Subcutaneous abdominal adipose tissue (tissue), 5 donors: ENCODE measurements at regions not wholly inside any gene's neighbourhood (a gene's known extent, or its start where the extent isn't known, plus 50 kb on each side); places are given as distances from the start of the nearest gene placed in this dataset.
"Not testable (repeated sequence)": the region's sequence is repeated elsewhere in the genome, so short reads cannot be mapped to it uniquely, and the experiment has no call there.

Source experiments
- H3K27ac ChIP-seq: one replicate; pipeline ENCODE4 v1.7.0; 2013; ENCODE audit warnings: low read depth, mild to moderate bottlenecking, inconsistent platforms, low read length, moderate library complexity
- H3K27me3 ChIP-seq, 5 donors: one replicate each; pipeline ENCODE4 v1.7.0; 2013; ENCODE audit warnings: low read length in 5 of 5, inconsistent platforms in 1 of 5; ENCODE audit not compliant: control insufficient read depth in 5 of 5, insufficient read depth in 4 of 5
- H3K36me3 ChIP-seq, 5 donors: one replicate each; pipeline ENCODE4 v1.7.0; 2013; ENCODE audit warnings: low read length in 5 of 5; ENCODE audit not compliant: control insufficient read depth in 5 of 5, insufficient read depth in 5 of 5
- H3K4me1 ChIP-seq, 5 donors: one replicate each; pipeline ENCODE4 v1.7.0; 2013; ENCODE audit warnings: low read length in 5 of 5, mild to moderate bottlenecking in 3 of 5, moderate library complexity in 1 of 5; ENCODE audit not compliant: control insufficient read depth in 5 of 5, insufficient read depth in 5 of 5
- H3K4me3 ChIP-seq, 5 donors: one replicate each; pipeline ENCODE4 v1.7.0; 2013; ENCODE audit warnings: low read length in 5 of 5, low read depth in 1 of 5
- H3K9ac ChIP-seq, 5 donors: one replicate each; pipeline ENCODE4 v1.7.0; 2013; ENCODE audit warnings: low read length in 5 of 5, mild to moderate bottlenecking in 4 of 5, moderate library complexity in 3 of 5
- H3K9me3 ChIP-seq, 5 donors: one replicate each; pipeline ENCODE4 v1.7.0; 2013; ENCODE audit warnings: low read length in 5 of 5; ENCODE audit not compliant: control insufficient read depth in 5 of 5
- donor health status: healthy.
- donor health status: healthy.
- donor health status: healthy.
- donor health status: healthy.
- donor health status: healthy.

DNA sequence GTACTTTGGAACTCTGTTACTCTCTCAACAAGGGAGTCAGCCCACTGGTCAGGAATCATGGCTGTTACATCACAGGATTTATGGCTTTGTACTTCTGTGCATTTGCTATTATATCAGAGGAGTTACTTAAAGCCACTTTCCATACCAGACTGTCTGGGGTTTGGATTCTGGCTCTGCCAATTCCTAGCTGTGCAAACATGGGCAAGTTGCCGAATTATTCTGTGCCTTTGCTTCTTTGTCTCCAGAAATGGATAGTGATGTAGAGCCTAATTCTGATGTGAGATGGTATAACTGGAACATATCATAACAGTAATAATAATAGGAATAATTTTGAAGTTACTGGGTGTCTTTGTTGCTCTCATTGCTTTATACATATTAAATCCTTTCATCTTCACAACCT is 1047.3 kb upstream of the SEMA6A start:
- Histone ChIP-seq H3K27me3 (no peaks in the 10 kb centered on the region), H3K9me3 (no peaks in the 10 kb centered on the region), H3K4me3 (no peak overlapping the region), H3K36me3 (no peaks in the 10 kb centered on the region), H3K9ac (no peak overlapping the region), H3K4me1 (no peaks in the 10 kb centered on the region), H3K27ac (no peak overlapping the region)

DNA sequence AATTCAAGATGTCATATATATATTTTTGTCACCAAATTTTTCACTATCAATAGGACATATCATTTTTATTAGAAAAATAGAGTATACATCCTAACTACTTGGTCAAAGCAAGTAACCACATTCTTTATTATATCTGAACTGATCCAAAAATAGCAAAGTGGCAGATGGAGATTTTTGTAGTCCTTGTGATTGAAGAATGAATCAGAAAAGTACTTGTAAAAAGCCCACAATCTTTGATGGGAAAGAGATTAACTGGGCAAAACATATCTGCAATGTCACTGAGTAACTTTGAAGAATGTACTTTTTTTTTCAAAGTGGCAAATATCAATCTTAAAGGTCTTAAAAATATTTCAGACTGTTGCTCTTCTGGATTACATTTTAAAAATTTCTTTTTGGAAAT is 1040.6 kb upstream of the SEMA6A start:
- Histone ChIP-seq H3K9me3 (no peaks in the 10 kb centered on the region), H3K27ac (no peak overlapping the region), H3K4me3 (no peak overlapping the region), H3K36me3 (no peaks in the 10 kb centered on the region), H3K9ac (no peak overlapping the region), H3K27me3 (no peaks in the 10 kb centered on the region), H3K4me1 (no peaks in the 10 kb centered on the region)

DNA sequence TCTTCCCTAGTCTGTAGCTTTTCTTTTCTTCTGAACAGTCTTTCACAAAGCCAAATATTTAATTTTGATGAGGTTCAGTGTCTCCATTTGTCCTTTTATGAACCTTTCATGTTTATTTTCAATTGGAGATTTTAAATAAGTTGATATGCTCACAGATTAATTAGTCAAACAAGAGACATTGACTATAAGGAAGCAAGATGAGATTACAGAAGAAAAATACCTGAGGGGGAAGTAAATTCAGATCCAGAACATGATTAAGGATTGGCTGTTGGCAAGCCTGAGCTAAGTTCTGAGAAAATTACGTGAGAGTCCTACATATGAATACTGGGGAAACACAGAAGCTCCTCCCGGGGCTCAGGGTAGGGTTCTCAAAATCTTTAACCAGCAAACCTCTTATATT is 1039.8 kb upstream of the SEMA6A start:
- Histone ChIP-seq H3K4me1 (no peaks in the 10 kb centered on the region), H3K27me3 (no peaks in the 10 kb centered on the region), H3K27ac (no peak overlapping the region), H3K9me3 (no peaks in the 10 kb centered on the region), H3K36me3 (no peaks in the 10 kb centered on the region), H3K4me3 (no peak overlapping the region), H3K9ac (no peak overlapping the region)

DNA sequence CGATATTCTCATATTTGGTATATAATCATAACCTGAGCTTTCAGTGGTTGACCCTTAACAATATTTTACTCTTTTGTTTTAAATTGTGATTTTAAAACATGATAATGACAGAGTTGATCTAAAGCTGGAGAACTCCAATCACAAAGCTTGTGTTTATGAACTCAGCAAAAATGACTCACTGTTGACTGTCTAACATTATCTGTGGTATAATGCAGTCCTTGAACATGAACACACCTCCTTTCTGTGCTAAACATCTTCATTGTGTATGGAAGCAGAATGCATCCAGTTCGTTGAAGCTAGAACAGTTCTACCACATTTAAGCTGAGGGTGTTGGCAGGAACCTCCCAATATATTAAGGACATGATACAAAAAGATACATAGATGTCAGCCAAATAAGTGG is 1030.2 kb upstream of the SEMA6A start:
- Histone ChIP-seq H3K4me3 (no peak overlapping the region), H3K27me3 (no peaks in the 10 kb centered on the region)

DNA sequence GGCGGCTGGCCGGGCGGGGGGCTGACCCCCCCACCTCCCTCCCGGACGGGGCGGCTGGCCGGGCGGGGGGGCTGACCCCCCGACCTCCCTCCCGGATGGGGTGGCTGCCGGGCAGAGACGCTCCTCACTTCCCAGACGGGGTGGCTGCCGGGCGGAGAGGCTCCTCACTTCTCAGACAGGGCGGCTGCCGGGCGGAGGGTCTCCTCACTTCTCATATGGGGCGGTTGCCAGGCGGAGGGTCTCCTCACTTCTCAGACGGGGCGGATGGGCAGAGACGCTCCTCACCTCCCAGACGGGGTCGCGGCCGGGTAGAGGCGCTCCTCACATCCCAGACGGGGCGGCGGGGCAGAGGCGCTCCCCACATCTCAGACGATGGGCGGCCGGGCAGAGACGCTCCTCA is 1025.2 kb upstream of the SEMA6A start:
- H3K27ac ChIP-seq, H3K9me3 ChIP-seq, H3K27me3 ChIP-seq, H3K36me3 ChIP-seq, H3K4me3 ChIP-seq, H3K4me1 ChIP-seq, H3K9ac ChIP-seq: not testable (repeated sequence)

More for the DNA sequence above, 1030.2 kb upstream of the SEMA6A start:
- no peaks in the 10 kb centered on the region for H3K4me1 ChIP-seq
- no peaks in the 10 kb centered on the region for H3K9me3 ChIP-seq
- no peak overlapping the region for H3K27ac ChIP-seq
- H3K36me3 ChIP-seq = no peaks in the 10 kb centered on the region
- no peak overlapping the region for H3K9ac ChIP-seq

DNA sequence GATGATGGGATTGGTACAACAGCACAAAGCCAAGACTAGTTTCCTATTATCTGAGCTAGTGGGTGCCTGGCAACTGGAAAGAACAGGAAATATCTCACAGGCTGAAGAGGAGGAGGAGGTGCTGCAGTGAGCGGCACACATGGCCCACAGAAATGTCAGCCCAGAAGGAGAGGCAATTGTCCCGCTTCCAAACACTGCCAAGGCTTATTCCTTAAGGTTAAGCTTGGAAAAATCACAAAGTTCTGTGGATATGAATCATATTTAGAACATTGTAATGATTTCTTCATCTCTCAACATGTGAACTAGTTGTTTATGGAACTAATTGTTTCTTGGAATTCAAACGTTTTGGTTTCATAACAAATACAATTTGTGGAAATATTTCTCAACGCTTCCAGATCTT is 1019.5 kb upstream of the SEMA6A start:
- Histone ChIP-seq H3K36me3 (no peaks in the 10 kb centered on the region), H3K4me1 (peaks cover 0 to 9% (median 6%) of the 10 kb centered on the region in 5 donors), H3K9me3 (no peaks in the 10 kb centered on the region), H3K9ac (no peak overlapping the region), H3K27me3 (no peaks in the 10 kb centered on the region), H3K27ac (peak overlapping the region; percentile 34), H3K4me3 (no peak overlapping the region)

DNA sequence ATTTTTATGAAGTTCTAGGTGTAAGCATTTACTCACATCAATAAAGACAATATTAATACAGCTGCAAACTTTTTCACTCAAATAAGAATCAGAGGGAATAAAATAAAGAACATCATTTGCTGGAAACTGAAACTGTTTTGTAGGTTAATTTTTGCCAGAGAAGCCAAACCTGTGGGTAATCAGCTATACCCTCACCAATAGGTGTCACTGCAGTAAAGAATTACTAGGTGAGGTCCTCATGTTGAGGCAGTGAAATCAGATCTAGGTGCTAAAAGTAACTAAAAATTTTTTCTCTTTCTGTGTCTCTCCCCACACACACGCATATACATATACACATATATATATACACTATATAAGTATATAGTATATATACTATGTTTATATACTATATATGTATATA is 1016.3 kb upstream of the SEMA6A start:
- no peak overlapping the region for H3K27ac ChIP-seq
- H3K9me3 ChIP-seq = no peaks in the 10 kb centered on the region
- no peak overlapping the region for H3K9ac ChIP-seq
- H3K4me1 ChIP-seq = peaks cover 0 to 9% (median 6%) of the 10 kb centered on the region in 5 donors
- no peak overlapping the region for H3K4me3 ChIP-seq
- no peaks in the 10 kb centered on the region for H3K36me3 ChIP-seq
- H3K27me3 ChIP-seq = no peaks in the 10 kb centered on the region

DNA sequence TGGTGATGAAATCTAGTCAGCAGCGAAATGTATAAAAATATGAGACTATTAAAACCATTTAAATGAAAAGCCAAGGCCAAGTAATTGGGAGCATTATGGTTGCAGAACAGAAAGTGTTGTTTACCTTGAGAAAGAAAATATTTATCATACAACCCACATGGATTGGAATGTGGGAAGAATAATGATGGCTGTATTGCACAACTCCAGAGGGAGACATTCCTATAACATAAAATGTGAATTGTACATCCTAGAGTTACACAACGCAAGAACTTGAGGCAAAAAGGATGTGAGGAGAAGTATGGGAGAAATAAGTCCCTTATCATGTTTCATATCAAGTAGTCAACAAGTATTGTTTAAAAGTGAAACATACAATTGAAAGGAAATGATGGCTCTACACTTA is 1014.0 kb upstream of the SEMA6A start:
- Histone ChIP-seq H3K4me1 (no peaks in the 10 kb centered on the region), H3K36me3 (no peaks in the 10 kb centered on the region), H3K4me3 (no peak overlapping the region), H3K27ac (no peak overlapping the region), H3K9ac (no peak overlapping the region), H3K27me3 (no peaks in the 10 kb centered on the region), H3K9me3 (no peaks in the 10 kb centered on the region)

DNA sequence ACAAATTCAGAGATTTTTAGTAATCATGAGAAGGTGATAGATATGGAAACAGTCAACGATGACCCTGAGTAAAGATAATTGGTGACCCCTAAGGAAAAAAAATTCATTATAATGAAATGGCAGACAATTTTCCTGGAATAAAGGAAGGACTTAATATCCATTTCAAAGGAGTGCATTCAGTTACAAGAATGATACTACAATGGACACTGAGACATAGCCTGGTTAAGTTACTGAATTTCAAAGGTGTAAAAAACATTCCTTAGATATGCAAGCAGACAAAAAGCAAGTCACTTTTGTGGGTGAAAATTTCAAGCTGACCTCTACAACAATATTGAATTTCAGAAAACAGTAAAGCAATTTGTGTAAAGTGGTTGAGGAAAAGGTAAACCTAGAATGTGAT is 1012.5 kb upstream of the SEMA6A start:
- no peak overlapping the region for H3K4me3 ChIP-seq
- no peak overlapping the region for H3K27ac ChIP-seq
- H3K36me3 ChIP-seq = no peaks in the 10 kb centered on the region
- H3K9me3 ChIP-seq = no peaks in the 10 kb centered on the region
- H3K27me3 ChIP-seq = no peaks in the 10 kb centered on the region
- no peaks in the 10 kb centered on the region for H3K4me1 ChIP-seq
- no peak overlapping the region for H3K9ac ChIP-seq

DNA sequence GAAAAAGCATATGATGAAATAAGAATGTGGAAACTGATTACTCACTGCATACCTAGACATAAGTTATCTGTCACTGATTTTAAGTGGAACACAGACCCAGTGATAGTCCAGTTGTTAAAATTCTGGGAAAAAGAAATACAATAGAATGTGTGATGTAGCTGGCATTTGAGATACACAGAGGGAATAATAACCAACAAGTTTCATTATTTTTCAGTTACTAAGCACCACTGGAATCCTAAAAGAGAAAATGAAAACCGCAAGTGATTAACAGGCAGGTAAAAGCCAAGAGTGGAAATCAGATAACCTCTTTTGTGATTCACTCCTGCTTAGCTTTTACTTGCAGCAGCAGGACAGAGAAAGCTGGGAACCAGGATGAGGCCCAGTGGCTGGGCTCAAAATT is 994.0 kb upstream of the SEMA6A start:
- H3K4me1 ChIP-seq = no peaks in the 10 kb centered on the region
- no peaks in the 10 kb centered on the region for H3K27me3 ChIP-seq
- H3K9ac ChIP-seq = no peak overlapping the region
- H3K4me3 ChIP-seq = no peak overlapping the region
- no peaks in the 10 kb centered on the region for H3K9me3 ChIP-seq
- H3K36me3 ChIP-seq = no peaks in the 10 kb centered on the region
- H3K27ac ChIP-seq = no peak overlapping the region

DNA sequence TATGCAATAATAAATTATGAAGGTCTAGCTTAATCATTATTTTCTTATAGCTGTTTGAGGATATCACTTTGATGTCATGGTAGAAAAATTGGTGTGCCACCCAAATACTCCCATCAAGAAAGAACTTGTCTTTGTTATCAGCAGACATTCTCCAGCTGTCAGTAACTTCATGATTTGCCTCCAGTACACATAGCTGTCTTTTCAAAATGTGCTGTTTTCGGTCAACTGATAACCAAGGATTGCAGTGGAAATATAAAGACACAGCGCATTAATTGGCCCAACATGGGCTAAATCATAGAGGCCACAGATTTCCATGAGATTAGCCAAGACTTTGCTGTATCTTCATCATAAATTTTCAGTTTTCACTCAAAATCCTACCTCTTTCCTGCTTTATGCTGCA is 993.5 kb upstream of the SEMA6A start:
- Histone ChIP-seq H3K27ac (no peak overlapping the region), H3K4me3 (no peak overlapping the region), H3K9ac (no peak overlapping the region), H3K9me3 (no peaks in the 10 kb centered on the region), H3K4me1 (no peaks in the 10 kb centered on the region), H3K36me3 (no peaks in the 10 kb centered on the region), H3K27me3 (no peaks in the 10 kb centered on the region)
